ENCODE measurements at regions not wholly inside any gene's neighbourhood (a gene's known extent, or its start where the extent isn't known, plus 50 kb on each side); places are given as distances from the start of the nearest gene placed in this dataset.
"Not testable (repeated sequence)": the region's sequence is repeated elsewhere in the genome, so short reads cannot be mapped to it uniquely, and the experiment has no call there.

- no peak for DNase-seq
Observed at GRCh38 chr15:79608066-79608864, 176.1 kb downstream of the MINAR1 start.

- no peak for DNase-seq
Observed at GRCh38 chr15:79609506-79609905, 177.4 kb downstream of the MINAR1 start.

GRCh38 chr15:79610021-79610420, 177.9 kb downstream of the MINAR1 start:
- no peak for DNase-seq

GRCh38 chr15:79615754-79616153, 183.6 kb downstream of the MINAR1 start:
- DNase-seq, result no peak

- DNase-seq, result no peak
Observed at GRCh38 chr15:79617071-79617470, 184.9 kb downstream of the MINAR1 start.

- no peak for DNase-seq
Observed at GRCh38 chr15:79620112-79620857, 188.1 kb downstream of the MINAR1 start.

- not testable (repeated sequence) for DNase-seq
Observed at GRCh38 chr15:79621805-79622204, 189.7 kb downstream of the MINAR1 start.

GRCh38 chr15:79623488-79623887, 191.4 kb downstream of the MINAR1 start:
- DNase-seq, result no peak

GRCh38 chr15:79629687-79630086, 197.6 kb downstream of the MINAR1 start:
- no peak for DNase-seq

- no peak for DNase-seq
Observed at GRCh38 chr15:79632457-79632856, 200.3 kb downstream of the MINAR1 start.

GRCh38 chr15:79635149-79635771, 203.1 kb downstream of the MINAR1 start:
- DNase-seq, result no peak

- DNase-seq, result no peak
Observed at GRCh38 chr15:79635897-79636561, 203.9 kb downstream of the MINAR1 start.

- DNase-seq, result peak; percentile 78
Observed at GRCh38 chr15:79640206-79640605, 208.1 kb downstream of the MINAR1 start.

GRCh38 chr15:79641841-79642240, 209.7 kb downstream of the MINAR1 start:
- DNase-seq, result no peak

- DNase-seq, result no peak
Observed at GRCh38 chr15:79643393-79643792, 211.3 kb downstream of the MINAR1 start.

- DNase-seq, result no peak
Observed at GRCh38 chr15:79644091-79644490, 212.0 kb downstream of the MINAR1 start.

- not testable (repeated sequence) for DNase-seq
Observed at GRCh38 chr15:79652972-79653371, 220.8 kb downstream of the MINAR1 start.

GRCh38 chr15:79653533-79653932, 221.4 kb downstream of the MINAR1 start:
- no peak for DNase-seq

GRCh38 chr15:79656151-79657000, 224.2 kb downstream of the MINAR1 start:
- no peak for DNase-seq

GRCh38 chr15:79657722-79658121, 225.6 kb downstream of the MINAR1 start:
- no peak for DNase-seq

GRCh38 chr15:79659691-79660090, 227.6 kb downstream of the MINAR1 start:
- DNase-seq, result no peak

GRCh38 chr15:79661411-79661810, 229.3 kb downstream of the MINAR1 start:
- no peak for DNase-seq

Data from T1000 (cell line).